B cell (primary cell): ENCODE measurements at regions not wholly inside any gene's neighbourhood (a gene's known extent, or its start where the extent isn't known, plus 50 kb on each side); places are given as distances from the start of the nearest gene placed in this dataset.

ENCODE experiments used
- ATAC-seq: fragments of 200-7000 bp; cut with Tn5 transposase; one replicate; pipeline ENCODE4 v1.10.0; 2021; ENCODE audit warnings: low read depth, mild to moderate bottlenecking, moderate number of reproducible peaks, moderate library complexity
- CTCF ChIA-PET: fragments of 350-600 bp; sonication (Branson Sonifier 250); formaldehyde crosslinking; loops from one replicate; lab custom pipeline; 2021; ENCODE audit warnings: antibody characterized with exemption, inconsistent platforms; lab: Charles Lee
- POLR2A ChIA-PET: fragments of 350-600 bp; sonication (Branson Sonifier 250); formaldehyde crosslinking; loops from one replicate; lab custom pipeline; 2021; ENCODE audit warnings: antibody characterized with exemption; lab: Charles Lee
- DNase-seq: peaks from one replicate; pipeline ENCODE4 v3.0.0; 2013
- H2AFZ ChIP-seq: 2 replicates; pipeline ENCODE4 v1.6.1; 2012; ENCODE audit warnings: mild to moderate bottlenecking, low read depth, low read length; ENCODE audit not compliant: insufficient read depth, poor library complexity, severe bottlenecking
- H3K27ac ChIP-seq, 2 donors: 1 replicate in 1 of 2; 2 replicates in 1 of 2; pipeline ENCODE4 v1.5.1; 2012 to 2013; ENCODE audit warnings: low read length in 2 of 2, mild to moderate bottlenecking in 2 of 2, moderate library complexity in 1 of 2
- H3K27me3 ChIP-seq, 4 experiments: fragments of 200-600 bp in 1 of 4; sonication (generic) in 1 of 4; replicated peaks in 1 of 4; 1 replicate in 2 of 4; 2 replicates in 2 of 4; pipeline versions ENCODE4 v1.6.1 to v1.7.0; 2013 to 2016; ENCODE audit warnings: low read length in 3 of 4, mild to moderate bottlenecking in 2 of 4, mixed read lengths in 1 of 4, moderate library complexity in 1 of 4; ENCODE audit not compliant: insufficient read depth in 4 of 4, control insufficient read depth in 3 of 4; ENCODE audit errors: control extremely low read depth in 1 of 4
- H3K36me3 ChIP-seq, 2 experiments: replicated peaks in 1 of 2; 1 replicate in 1 of 2; 2 replicates in 1 of 2; pipeline versions ENCODE4 v1.6.1 to v1.7.1; 2013; ENCODE audit warnings: low read length in 1 of 2; ENCODE audit not compliant: insufficient read depth in 2 of 2, control insufficient read depth in 1 of 2; ENCODE audit errors: control extremely low read depth in 1 of 2, extremely low read depth in 1 of 2
- H3K4me1 ChIP-seq, 2 donors: fragments of 200-600 bp in 1 of 2; sonication (generic) in 1 of 2; 1 replicate in 1 of 2; 2 replicates in 1 of 2; pipeline versions ENCODE4 v1.5.1 to v1.6.1; 2013 to 2017; ENCODE audit warnings: low read length in 2 of 2; ENCODE audit not compliant: control insufficient read depth in 2 of 2, insufficient read depth in 2 of 2
- H3K4me2 ChIP-seq: replicated peaks from 2 replicates; pipeline ENCODE3; 2012; ENCODE audit warnings: mild to moderate bottlenecking, low read depth, low read length; ENCODE audit not compliant: poor library complexity, severe bottlenecking
- H3K4me3 ChIP-seq, 5 experiments: fragments of 200-600 bp in 1 of 5; sonication (generic) in 1 of 5; 1 replicate in 3 of 5; 2 replicates in 2 of 5; pipeline versions ENCODE4 v1.5.1 to v1.7.0; 2011 to 2016; ENCODE audit warnings: low read length in 4 of 5, mild to moderate bottlenecking in 4 of 5, low read depth in 2 of 5, control low read depth in 1 of 5, moderate library complexity in 1 of 5; ENCODE audit not compliant: insufficient read depth in 1 of 5; ENCODE audit errors: control extremely low read depth in 1 of 5, extremely low read depth in 1 of 5
- H3K79me2 ChIP-seq: fragments of 200-600 bp; sonication (generic); one replicate; pipeline ENCODE4 v1.6.0; 2016; ENCODE audit warnings: low read length; ENCODE audit not compliant: control insufficient read depth, insufficient read depth
- H3K9ac ChIP-seq: fragments of 200-600 bp; sonication (generic); 2 replicates; pipeline ENCODE4 v1.6.1; 2017; ENCODE audit warnings: mild to moderate bottlenecking, low read length, moderate library complexity
- H3K9me3 ChIP-seq, 3 donors: one replicate each; pipeline versions ENCODE4 v1.6.1 to v1.7.1; 2013; ENCODE audit warnings: low read length in 2 of 3; ENCODE audit not compliant: control insufficient read depth in 2 of 3, insufficient read depth in 1 of 3; ENCODE audit errors: control extremely low read depth in 1 of 3
- H4K20me1 ChIP-seq: 2 replicates; pipeline ENCODE4 v1.6.0; 2012; ENCODE audit warnings: mild to moderate bottlenecking, low read length; ENCODE audit not compliant: insufficient read depth, control insufficient read depth, poor library complexity, severe bottlenecking
- H3K27ac Mint-ChIP-seq: one replicate; pipeline ENCODE4 v1.8.0; 2021; ENCODE audit warnings: mixed read lengths
- H3K27me3 Mint-ChIP-seq: one replicate; pipeline ENCODE4 v1.8.0; 2021; ENCODE audit warnings: mixed read lengths
- H3K4me1 Mint-ChIP-seq: one replicate; pipeline ENCODE4 v1.8.0; 2021; ENCODE audit warnings: mixed read lengths
- H3K4me3 Mint-ChIP-seq: one replicate; pipeline ENCODE4 v1.8.0; 2021; ENCODE audit warnings: mixed read lengths
- H3K9me3 Mint-ChIP-seq: one replicate; pipeline ENCODE4 v1.8.0; 2022; ENCODE audit warnings: mixed read lengths; ENCODE audit not compliant: insufficient read depth
- EZH2 ChIP-seq: IDR thresholded peaks from 2 replicates; pipeline ENCODE4 v1.6.1; 2012; ENCODE audit warnings: borderline replicate concordance, low read depth, mild to moderate bottlenecking, moderate library complexity, low read length; ENCODE audit not compliant: insufficient read depth, poor library complexity, severe bottlenecking
- WGBS: methylation state at CpG from one replicate; pipeline ENCODE4 v1.1.5; 2013; ENCODE audit warnings: missing lambda C conversion rate; ENCODE audit not compliant: insufficient coverage; 5-methylcytosine and 5-hydroxymethylcytosine counted together
- intact Hi-C: fragments of 100-400 bp; cut with micrococcal nuclease; formaldehyde crosslinking; loops from one replicate; pipeline ENCODE4 v1.10.0; 2022
- TF ChIP-seq, protein P1 (sequence below): fragments of 200-600 bp; IDR thresholded peaks from one replicate; pipeline ENCODE4 v1.8.0; 2022; ENCODE audit warnings: antibody characterized with exemption, mild to moderate bottlenecking

DNA sequence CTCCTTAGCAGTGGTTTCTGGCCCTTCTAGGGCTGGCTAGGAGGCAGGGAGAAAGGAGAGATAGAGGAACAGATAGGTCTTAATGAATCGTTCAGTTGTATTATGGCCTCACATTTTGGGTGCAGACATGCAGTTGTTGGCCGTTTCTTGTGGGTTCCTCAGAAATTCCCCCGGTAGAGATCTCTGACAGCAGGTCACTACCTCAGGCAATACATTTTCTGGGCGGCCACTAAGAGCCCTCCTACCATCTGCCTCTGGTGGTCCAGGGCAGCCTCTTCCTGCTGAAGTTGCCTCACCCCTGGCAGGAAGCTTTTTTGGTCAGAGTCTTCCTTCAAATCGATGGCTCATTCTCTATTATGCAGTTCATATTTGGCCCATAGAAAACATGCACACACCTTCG lies 266.1 kb downstream of the SV2B start:
- no peak overlapping the region for H3K27ac Mint-ChIP-seq
- H3K9me3 Mint-ChIP-seq, result peaks cover 13% of the 10 kb centered on the region
- POLR2A ChIA-PET, result no interaction called here
- WGBS, result 38% methylated on average over 4 of the region's 6 CpGs
- Histone ChIP-seq H3K9me3 (peaks cover 0 to 5% (median 0%) of the 10 kb centered on the region in 3 donors), H3K27me3 (no peaks in the 10 kb centered on the region), H3K4me2 (no peak overlapping the region), H3K36me3 (no peaks in the 10 kb centered on the region), H3K4me3 (no peak overlapping the region), H4K20me1 (no peaks in the 10 kb centered on the region), H3K27ac (no peak overlapping the region), H3K9ac (no peak overlapping the region), H3K79me2 (no peaks in the 10 kb centered on the region), H2AFZ (no peak overlapping the region), H3K4me1 (no peaks in the 10 kb centered on the region)
- peaks cover 4% of the 10 kb centered on the region for H3K27me3 Mint-ChIP-seq
- no peak for ATAC-seq
- no peak overlapping the region for H3K4me3 Mint-ChIP-seq
- CTCF ChIA-PET, result no interaction called here
- no peak for TF ChIP-seq EZH2
- TF ChIP-seq, protein P1, sequence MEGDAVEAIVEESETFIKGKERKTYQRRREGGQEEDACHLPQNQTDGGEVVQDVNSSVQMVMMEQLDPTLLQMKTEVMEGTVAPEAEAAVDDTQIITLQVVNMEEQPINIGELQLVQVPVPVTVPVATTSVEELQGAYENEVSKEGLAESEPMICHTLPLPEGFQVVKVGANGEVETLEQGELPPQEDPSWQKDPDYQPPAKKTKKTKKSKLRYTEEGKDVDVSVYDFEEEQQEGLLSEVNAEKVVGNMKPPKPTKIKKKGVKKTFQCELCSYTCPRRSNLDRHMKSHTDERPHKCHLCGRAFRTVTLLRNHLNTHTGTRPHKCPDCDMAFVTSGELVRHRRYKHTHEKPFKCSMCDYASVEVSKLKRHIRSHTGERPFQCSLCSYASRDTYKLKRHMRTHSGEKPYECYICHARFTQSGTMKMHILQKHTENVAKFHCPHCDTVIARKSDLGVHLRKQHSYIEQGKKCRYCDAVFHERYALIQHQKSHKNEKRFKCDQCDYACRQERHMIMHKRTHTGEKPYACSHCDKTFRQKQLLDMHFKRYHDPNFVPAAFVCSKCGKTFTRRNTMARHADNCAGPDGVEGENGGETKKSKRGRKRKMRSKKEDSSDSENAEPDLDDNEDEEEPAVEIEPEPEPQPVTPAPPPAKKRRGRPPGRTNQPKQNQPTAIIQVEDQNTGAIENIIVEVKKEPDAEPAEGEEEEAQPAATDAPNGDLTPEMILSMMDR, result no peak
- DNase-seq, result no peak
- intact Hi-C loops, result no loop called here
- H3K4me1 Mint-ChIP-seq, result no peaks in the 10 kb centered on the region

DNA sequence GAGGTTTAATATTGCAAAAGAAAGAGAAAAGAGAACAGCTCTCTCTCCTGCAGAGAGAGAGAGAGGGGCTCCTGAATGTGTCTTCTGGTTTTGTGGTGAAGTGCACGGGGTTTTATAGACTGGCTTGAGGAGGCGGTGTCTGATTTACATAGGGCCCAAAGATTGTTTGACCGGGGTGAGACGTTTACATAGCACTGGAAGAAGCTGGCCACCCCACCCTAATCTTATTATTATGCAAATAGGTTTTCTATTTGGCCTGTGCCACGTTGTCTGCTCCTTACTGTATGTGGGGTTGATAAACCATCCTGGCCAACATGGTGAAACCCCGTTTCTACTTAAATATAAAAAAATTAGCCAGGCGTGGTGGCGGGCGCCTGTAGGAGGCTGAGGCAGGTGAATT lies 268.6 kb downstream of the SV2B start:
- no peak overlapping the region for H3K4me3 Mint-ChIP-seq
- no peaks in the 10 kb centered on the region for H3K4me1 Mint-ChIP-seq
- Histone ChIP-seq H3K79me2 (no peaks in the 10 kb centered on the region), H3K36me3 (no peaks in the 10 kb centered on the region), H3K4me3 (no peak overlapping the region), H3K27me3 (no peaks in the 10 kb centered on the region), H3K9me3 (peaks cover 0 to 5% (median 0%) of the 10 kb centered on the region in 3 donors), H3K27ac (no peak overlapping the region), H2AFZ (no peak overlapping the region), H3K4me1 (no peaks in the 10 kb centered on the region), H4K20me1 (no peaks in the 10 kb centered on the region), H3K9ac (no peak overlapping the region), H3K4me2 (no peak overlapping the region)
- WGBS, result no CpG with 5 or more reads among the region's 9 CpGs
- H3K27me3 Mint-ChIP-seq, result peaks cover 9% of the 10 kb centered on the region
- H3K27ac Mint-ChIP-seq, result no peak overlapping the region
- POLR2A ChIA-PET, result no interaction called here
- DNase-seq, result no peak
- no peak for ATAC-seq
- H3K9me3 Mint-ChIP-seq, result peaks cover 16% of the 10 kb centered on the region
- intact Hi-C loops, result no loop called here
- TF ChIP-seq, protein P1, result no peak
- TF ChIP-seq EZH2, result no peak
- CTCF ChIA-PET, result no interaction called here
